ENCODE measurements at regions not wholly inside any gene's neighbourhood (a gene's known extent, or its start where the extent isn't known, plus 50 kb on each side); places are given as distances from the start of the nearest gene placed in this dataset.

- TF ChIP-seq PAX5 (IDR thresholded peaks at IDR 0.05; ENCODE audit: insufficient read depth, low read length, severe bottlenecking) (no peak), POU2F2 (IDR thresholded peaks at IDR 0.05; ENCODE audit: low read depth, low read length) (no peak), POLR2AphosphoS5 (IDR thresholded peaks at IDR 0.05; ENCODE audit: low read depth, low read length) (no peak), POLR2A (IDR thresholded peaks at IDR 0.05; ENCODE audit: low read depth, low read length) (no peak), TAF1 (IDR thresholded peaks at IDR 0.05; ENCODE audit: low read depth, low read length) (no peak), SPI1 (IDR thresholded peaks at IDR 0.05; ENCODE audit: low read depth, low read length) (no peak)
- FAIRE-seq: no peak
- DNase-seq (ENCODE audit: insufficient read length, low spot score): no peak
These were observed 119.2 kb upstream of the DAAM1 start for GRCh38 chr14:59069163-59069854.

GRCh38 chr14:59075506-59075905, 113.0 kb upstream of the DAAM1 start:
- TF ChIP-seq POU2F2 (IDR thresholded peaks at IDR 0.05; ENCODE audit: low read depth, low read length): no peak
- DNase-seq (ENCODE audit: insufficient read length, low spot score) (no peak), FAIRE-seq (no peak)

- DNase-seq (ENCODE audit: insufficient read length, low spot score) (no peak), FAIRE-seq (no peak)
- TF ChIP-seq PAX5 (IDR thresholded peaks at IDR 0.05; ENCODE audit: insufficient read depth, low read length, severe bottlenecking): no peak
- TF ChIP-seq POLR2AphosphoS5 (IDR thresholded peaks at IDR 0.05; ENCODE audit: low read depth, low read length): no peak
- TF ChIP-seq SPI1 (IDR thresholded peaks at IDR 0.05; ENCODE audit: low read depth, low read length): no peak
- TF ChIP-seq POLR2A (IDR thresholded peaks at IDR 0.05; ENCODE audit: low read depth, low read length): no peak
- TF ChIP-seq TAF1 (IDR thresholded peaks at IDR 0.05; ENCODE audit: low read depth, low read length): no peak
- no peak for TF ChIP-seq POU2F2 (IDR thresholded peaks at IDR 0.05; ENCODE audit: low read depth, low read length)
These were observed 106.7 kb upstream of the DAAM1 start for GRCh38 chr14:59081720-59082119.

GRCh38 chr14:59085207-59085739, 103.2 kb upstream of the DAAM1 start:
- TF ChIP-seq POLR2AphosphoS5 (IDR thresholded peaks at IDR 0.05; ENCODE audit: low read depth, low read length): no peak
- no peak for TF ChIP-seq SPI1 (IDR thresholded peaks at IDR 0.05; ENCODE audit: low read depth, low read length)
- no peak for TF ChIP-seq PAX5 (IDR thresholded peaks at IDR 0.05; ENCODE audit: insufficient read depth, low read length, severe bottlenecking)
- no peak for TF ChIP-seq TAF1 (IDR thresholded peaks at IDR 0.05; ENCODE audit: low read depth, low read length)
- DNase-seq (ENCODE audit: insufficient read length, low spot score) (no peak), FAIRE-seq (no peak)

GRCh38 chr14:59086241-59086882, 102.1 kb upstream of the DAAM1 start:
- FAIRE-seq: no peak
- no peak for DNase-seq (ENCODE audit: insufficient read length, low spot score)
- no peak for TF ChIP-seq PAX5 (IDR thresholded peaks at IDR 0.05; ENCODE audit: insufficient read depth, low read length, severe bottlenecking)
- no peak for TF ChIP-seq TAF1 (IDR thresholded peaks at IDR 0.05; ENCODE audit: low read depth, low read length)

GRCh38 chr14:59087240-59087639, 101.2 kb upstream of the DAAM1 start:
- no peak for DNase-seq (ENCODE audit: insufficient read length, low spot score)
- FAIRE-seq: no peak
- TF ChIP-seq POLR2AphosphoS5 (IDR thresholded peaks at IDR 0.05; ENCODE audit: low read depth, low read length): no peak
- TF ChIP-seq PAX5 (IDR thresholded peaks at IDR 0.05; ENCODE audit: insufficient read depth, low read length, severe bottlenecking): no peak
- TF ChIP-seq POU2F2 (IDR thresholded peaks at IDR 0.05; ENCODE audit: low read depth, low read length): no peak
- TF ChIP-seq POLR2A (IDR thresholded peaks at IDR 0.05; ENCODE audit: low read depth, low read length): no peak
- TF ChIP-seq TAF1 (IDR thresholded peaks at IDR 0.05; ENCODE audit: low read depth, low read length): no peak
- peak; percentile 50; the same call in 1 of the 2 replicates for TF ChIP-seq SPI1 (IDR thresholded peaks at IDR 0.05; ENCODE audit: low read depth, low read length)

- DNase-seq (ENCODE audit: insufficient read length, low spot score): no peak
- no peak for FAIRE-seq
- TF ChIP-seq POLR2A (IDR thresholded peaks at IDR 0.05; ENCODE audit: low read depth, low read length): no peak
- TF ChIP-seq TAF1 (IDR thresholded peaks at IDR 0.05; ENCODE audit: low read depth, low read length): no peak
- no peak for TF ChIP-seq SPI1 (IDR thresholded peaks at IDR 0.05; ENCODE audit: low read depth, low read length)
- no peak for TF ChIP-seq POU2F2 (IDR thresholded peaks at IDR 0.05; ENCODE audit: low read depth, low read length)
- no peak for TF ChIP-seq PAX5 (IDR thresholded peaks at IDR 0.05; ENCODE audit: insufficient read depth, low read length, severe bottlenecking)
- no peak for TF ChIP-seq POLR2AphosphoS5 (IDR thresholded peaks at IDR 0.05; ENCODE audit: low read depth, low read length)
These were observed 100.8 kb upstream of the DAAM1 start for GRCh38 chr14:59087711-59088110.

- no peak for TF ChIP-seq POLR2A (IDR thresholded peaks at IDR 0.05; ENCODE audit: low read depth, low read length)
- no peak for TF ChIP-seq SPI1 (IDR thresholded peaks at IDR 0.05; ENCODE audit: low read depth, low read length)
- TF ChIP-seq TAF1 (IDR thresholded peaks at IDR 0.05; ENCODE audit: low read depth, low read length): no peak
- TF ChIP-seq PAX5 (IDR thresholded peaks at IDR 0.05; ENCODE audit: insufficient read depth, low read length, severe bottlenecking): no peak
- TF ChIP-seq POLR2AphosphoS5 (IDR thresholded peaks at IDR 0.05; ENCODE audit: low read depth, low read length): no peak
- DNase-seq (ENCODE audit: insufficient read length, low spot score) (no peak), FAIRE-seq (no peak)
These were observed 97.9 kb upstream of the DAAM1 start for GRCh38 chr14:59090572-59090971.

GRCh38 chr14:59091404-59091803, 97.1 kb upstream of the DAAM1 start:
- no peak for DNase-seq (ENCODE audit: insufficient read length, low spot score)
- FAIRE-seq: no peak
- TF ChIP-seq SPI1 (IDR thresholded peaks at IDR 0.05; ENCODE audit: low read depth, low read length) (no peak), POLR2AphosphoS5 (IDR thresholded peaks at IDR 0.05; ENCODE audit: low read depth, low read length) (no peak), TAF1 (IDR thresholded peaks at IDR 0.05; ENCODE audit: low read depth, low read length) (no peak)

- no peak for FAIRE-seq
- no peak for DNase-seq (ENCODE audit: insufficient read length, low spot score)
- TF ChIP-seq PAX5 (IDR thresholded peaks at IDR 0.05; ENCODE audit: insufficient read depth, low read length, severe bottlenecking) (no peak), SPI1 (IDR thresholded peaks at IDR 0.05; ENCODE audit: low read depth, low read length) (no peak), POU2F2 (IDR thresholded peaks at IDR 0.05; ENCODE audit: low read depth, low read length) (no peak), TAF1 (IDR thresholded peaks at IDR 0.05; ENCODE audit: low read depth, low read length) (no peak), POLR2A (IDR thresholded peaks at IDR 0.05; ENCODE audit: low read depth, low read length) (no peak), POLR2AphosphoS5 (IDR thresholded peaks at IDR 0.05; ENCODE audit: low read depth, low read length) (no peak)
These were observed 96.5 kb upstream of the DAAM1 start for GRCh38 chr14:59091976-59092375.
